WTC11 (cell line): ENCODE measurements at regions not wholly inside any gene's neighbourhood (a gene's known extent, or its start where the extent isn't known, plus 50 kb on each side); places are given as distances from the start of the nearest gene placed in this dataset.

Source experiments
- ATAC-seq: fragments of 200-7000 bp; cut with Tn5 transposase; 2 replicates; pipeline ENCODE4 v1.10.0; 2021; ENCODE audit warnings: mild to moderate bottlenecking, moderate library complexity
- CTCF ChIA-PET: fragments of 300-600 bp; sonication (Branson Sonifier 250); formaldehyde crosslinking; loops from one replicate; lab custom pipeline; 2021; ENCODE audit warnings: antibody characterized with exemption; lab: Charles Lee
- POLR2A ChIA-PET: fragments of 350-600 bp; sonication (Branson Sonifier 250); formaldehyde crosslinking; loops from one replicate; lab custom pipeline; 2021; ENCODE audit warnings: antibody characterized with exemption; lab: Charles Lee
- DNase-seq: peaks from one replicate; pipeline ENCODE4 v3.0.0; 2021; ENCODE audit warnings: low spot score
- H3K27ac Mint-ChIP-seq: 2 replicates; pipeline ENCODE4 v1.8.0; 2021; ENCODE audit warnings: mixed read lengths
- H3K27me3 Mint-ChIP-seq: 2 replicates; pipeline ENCODE4 v1.8.0; 2021; ENCODE audit warnings: low read depth, mild to moderate bottlenecking, moderate library complexity, mixed read lengths
- H3K36me3 Mint-ChIP-seq: 2 replicates; pipeline ENCODE4 v1.8.0; 2021; ENCODE audit warnings: mixed read lengths
- H3K4me1 Mint-ChIP-seq: 2 replicates; pipeline ENCODE4 v1.8.0; 2022; ENCODE audit warnings: mixed read lengths
- H3K4me3 Mint-ChIP-seq: 2 replicates; pipeline ENCODE4 v1.8.0; 2021; ENCODE audit warnings: mild to moderate bottlenecking, moderate library complexity, mixed read lengths
- H3K9me3 Mint-ChIP-seq: 2 replicates; pipeline ENCODE4 v1.8.0; 2021; ENCODE audit warnings: mixed read lengths
- CREM ChIP-seq: sonication (generic); formaldehyde crosslinking; IDR thresholded peaks from 2 replicates; pipeline ENCODE4 v1.8.1; 2022; ENCODE audit warnings: mild to moderate bottlenecking, missing genetic modification reagents, moderate library complexity
- ESRRA ChIP-seq: sonication (generic); formaldehyde crosslinking; IDR thresholded peaks from 2 replicates; pipeline ENCODE4 v1.8.1; 2022; ENCODE audit warnings: mild to moderate bottlenecking, missing genetic modification reagents, borderline replicate concordance
- ETV6 ChIP-seq: sonication (generic); formaldehyde crosslinking; IDR thresholded peaks from 2 replicates; pipeline ENCODE4 v1.8.1; 2022; ENCODE audit warnings: mild to moderate bottlenecking, missing genetic modification reagents
- FOXJ3 ChIP-seq: sonication (generic); formaldehyde crosslinking; IDR thresholded peaks from 2 replicates; pipeline ENCODE4 v1.9.0; 2021; ENCODE audit warnings: missing genetic modification reagents, mild to moderate bottlenecking, borderline replicate concordance
- GABPB1 ChIP-seq: sonication (generic); formaldehyde crosslinking; IDR thresholded peaks from 2 replicates; pipeline ENCODE4 v1.8.1; 2023; ENCODE audit warnings: mild to moderate bottlenecking, missing genetic modification reagents
- GRHL2 ChIP-seq: fragments of 250-450 bp; sonication (Bioruptor Pico); IDR thresholded peaks from 2 replicates; pipeline ENCODE4 v1.8.0; 2022; ENCODE audit warnings: mild to moderate bottlenecking, moderate library complexity; ENCODE audit not compliant: insufficient replicate concordance, severe bottlenecking
- MXD4 ChIP-seq: fragments of 250-450 bp; sonication (Bioruptor Pico); IDR thresholded peaks from 2 replicates; pipeline ENCODE4 v1.8.0; 2021; ENCODE audit warnings: mild to moderate bottlenecking, moderate library complexity, borderline replicate concordance
- NFATC4 ChIP-seq: fragments of 250-450 bp; sonication (Bioruptor Pico); IDR thresholded peaks from 2 replicates; pipeline ENCODE4 v1.9.0; 2021; ENCODE audit warnings: mild to moderate bottlenecking
- OVOL2 ChIP-seq: fragments of 250-450 bp; sonication (Bioruptor Pico); IDR thresholded peaks from 2 replicates; pipeline ENCODE4 v1.9.0; 2021; ENCODE audit warnings: mild to moderate bottlenecking, borderline replicate concordance
- PREB ChIP-seq: sonication (generic); formaldehyde crosslinking; IDR thresholded peaks from 2 replicates; pipeline ENCODE4 v1.8.1; 2022; ENCODE audit warnings: mild to moderate bottlenecking, missing genetic modification reagents, moderate library complexity, borderline replicate concordance
- SMAD4 ChIP-seq: sonication (generic); formaldehyde crosslinking; IDR thresholded peaks from 2 replicates; pipeline ENCODE4 v1.8.0; 2022; ENCODE audit warnings: mild to moderate bottlenecking, missing genetic modification reagents
- TP53 ChIP-seq: sonication (generic); formaldehyde crosslinking; IDR thresholded peaks from 2 replicates; pipeline ENCODE4 v1.8.1; 2023; ENCODE audit warnings: mild to moderate bottlenecking, missing genetic modification reagents
- ZBTB21 ChIP-seq: sonication (generic); formaldehyde crosslinking; IDR thresholded peaks from 2 replicates; pipeline ENCODE4 v1.8.1; 2023; ENCODE audit warnings: mild to moderate bottlenecking, missing genetic modification reagents, borderline replicate concordance
- ZNF121 ChIP-seq: sonication (generic); formaldehyde crosslinking; IDR thresholded peaks from 2 replicates; pipeline ENCODE4 v1.8.0; 2023; ENCODE audit warnings: missing genetic modification reagents
- ZNF219 ChIP-seq: sonication (generic); formaldehyde crosslinking; IDR thresholded peaks from 2 replicates; pipeline ENCODE4 v1.8.0; 2023; ENCODE audit warnings: missing genetic modification reagents, mild to moderate bottlenecking, borderline replicate concordance
- ZNF425 ChIP-seq: fragments of 250-450 bp; sonication (Bioruptor Pico); conservative IDR thresholded peaks from 2 replicates; pipeline ENCODE4 v1.9.0; 2021; ENCODE audit warnings: mild to moderate bottlenecking
- ZNF512 ChIP-seq: sonication (generic); formaldehyde crosslinking; IDR thresholded peaks from 2 replicates; pipeline ENCODE4 v1.8.1; 2022; ENCODE audit warnings: missing genetic modification reagents, borderline replicate concordance
- TF ChIP-seq, protein P1 (sequence below): fragments of 250-450 bp; sonication (Bioruptor Pico); IDR thresholded peaks from 2 replicates; pipeline ENCODE4 v1.8.0; 2021; ENCODE audit warnings: mild to moderate bottlenecking
- TF ChIP-seq, protein P2 (sequence below): fragments of 250-450 bp; sonication (Bioruptor Pico); IDR thresholded peaks from 2 replicates; pipeline ENCODE4 v2.1.2; 2022; ENCODE audit warnings: mild to moderate bottlenecking, moderate library complexity
- TF ChIP-seq, protein P3 (sequence below): sonication (generic); formaldehyde crosslinking; IDR thresholded peaks from 2 replicates; pipeline ENCODE4 v1.8.1; 2023; ENCODE audit warnings: mild to moderate bottlenecking, moderate library complexity, missing genetic modification reagents

DNA sequence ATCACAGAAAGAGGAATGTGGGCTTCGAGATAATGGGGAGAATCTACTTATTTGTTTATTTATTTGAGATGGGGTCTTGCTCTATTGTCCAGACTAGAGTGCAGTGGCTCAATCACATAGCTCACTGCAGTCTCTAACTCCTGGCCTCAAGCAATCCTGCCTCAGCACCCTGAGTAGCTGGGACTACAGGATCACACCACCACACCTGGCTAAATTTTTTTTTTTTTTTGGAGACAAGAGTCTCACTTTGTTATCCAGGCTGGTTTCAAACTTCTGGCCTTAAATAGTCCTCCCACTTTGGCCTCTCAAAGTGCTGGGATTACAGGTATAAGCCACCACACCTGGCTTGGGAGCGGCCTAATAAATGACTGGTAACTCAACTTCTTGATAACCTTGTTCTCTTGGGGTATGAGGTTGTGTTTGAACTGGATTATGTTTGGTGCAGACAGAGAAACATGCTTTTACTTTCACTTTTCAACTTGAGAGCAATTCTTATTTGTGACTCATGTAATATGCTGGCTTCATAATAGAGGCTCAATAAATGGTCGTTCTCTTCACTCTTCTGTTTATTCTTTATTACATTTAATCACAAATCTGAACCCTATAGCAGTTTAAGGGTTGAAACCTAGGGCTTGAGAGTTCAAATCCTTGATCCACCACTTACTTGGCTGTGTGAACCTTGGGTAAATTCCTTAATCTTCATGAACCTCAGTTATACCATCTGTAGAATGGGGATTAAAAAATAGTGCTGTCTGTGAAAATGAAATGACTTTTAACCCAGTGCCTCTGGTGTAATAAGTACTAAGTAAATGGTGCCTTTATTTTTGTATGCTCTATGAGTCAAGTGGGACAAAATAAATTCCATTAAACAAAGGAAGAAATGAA is 129.1 kb upstream of the HS3ST2 start:
- ATAC-seq: no peak
- Mint-ChIP-seq H3K4me3 (no peak overlapping the region), H3K4me1 (no peaks in the 10 kb centered on the region), H3K36me3 (peaks cover 7% of the 10 kb centered on the region), H3K9me3 (peaks cover 13% of the 10 kb centered on the region), H3K27ac (no peak overlapping the region), H3K27me3 (no peaks in the 10 kb centered on the region)
- ChIA-PET POLR2A (no interaction called here), CTCF (no interaction called here)
- no peak for TF ChIP-seq PREB (CRISPR knock-in tag)
- no peak for TF ChIP-seq OVOL2 (CRISPR knock-in tag)
- TF ChIP-seq ETV6 (CRISPR knock-in tag): no peak
- TF ChIP-seq GRHL2: no peak
- no peak for TF ChIP-seq ZNF512 (CRISPR knock-in tag)
- TF ChIP-seq, protein P1, sequence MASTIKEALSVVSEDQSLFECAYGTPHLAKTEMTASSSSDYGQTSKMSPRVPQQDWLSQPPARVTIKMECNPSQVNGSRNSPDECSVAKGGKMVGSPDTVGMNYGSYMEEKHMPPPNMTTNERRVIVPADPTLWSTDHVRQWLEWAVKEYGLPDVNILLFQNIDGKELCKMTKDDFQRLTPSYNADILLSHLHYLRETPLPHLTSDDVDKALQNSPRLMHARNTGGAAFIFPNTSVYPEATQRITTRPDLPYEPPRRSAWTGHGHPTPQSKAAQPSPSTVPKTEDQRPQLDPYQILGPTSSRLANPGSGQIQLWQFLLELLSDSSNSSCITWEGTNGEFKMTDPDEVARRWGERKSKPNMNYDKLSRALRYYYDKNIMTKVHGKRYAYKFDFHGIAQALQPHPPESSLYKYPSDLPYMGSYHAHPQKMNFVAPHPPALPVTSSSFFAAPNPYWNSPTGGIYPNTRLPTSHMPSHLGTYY (CRISPR knock-in tag): no peak
- TF ChIP-seq MXD4 (CRISPR knock-in tag): no peak
- no peak for TF ChIP-seq FOXJ3 (CRISPR knock-in tag)
- TF ChIP-seq ZBTB21 (CRISPR knock-in tag): no peak
- DNase-seq: no peak

DNA sequence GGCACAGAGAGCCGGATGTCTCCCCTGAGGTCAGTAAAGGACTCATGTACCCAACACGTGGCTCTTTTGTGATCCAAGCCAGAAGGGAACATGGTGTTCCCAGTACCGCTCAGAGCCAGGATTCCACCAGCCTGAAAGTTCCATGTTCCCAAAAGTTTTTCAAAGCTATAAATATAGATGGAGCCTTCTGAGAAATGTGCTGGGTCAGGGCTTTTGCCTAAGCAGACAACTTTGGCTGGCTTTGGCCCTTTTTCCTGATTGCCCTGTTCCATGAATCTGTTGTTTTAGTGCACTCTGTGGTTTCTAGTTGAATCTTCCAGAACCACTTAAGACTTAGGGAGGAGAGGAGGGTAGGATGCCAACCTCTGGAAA is 128.5 kb upstream of the HS3ST2 start:
- H3K4me1 Mint-ChIP-seq: no peaks in the 10 kb centered on the region
- ATAC-seq (no peak), DNase-seq (no peak)
- peaks cover 7% of the 10 kb centered on the region for H3K36me3 Mint-ChIP-seq
- ChIA-PET CTCF (no interaction called here), POLR2A (no interaction called here)
- H3K27me3 Mint-ChIP-seq: no peaks in the 10 kb centered on the region
- H3K27ac Mint-ChIP-seq: no peak overlapping the region
- H3K9me3 Mint-ChIP-seq: peaks cover 13% of the 10 kb centered on the region
- no peak for TF ChIP-seq NFATC4 (CRISPR knock-in tag)
- H3K4me3 Mint-ChIP-seq: no peak overlapping the region

DNA sequence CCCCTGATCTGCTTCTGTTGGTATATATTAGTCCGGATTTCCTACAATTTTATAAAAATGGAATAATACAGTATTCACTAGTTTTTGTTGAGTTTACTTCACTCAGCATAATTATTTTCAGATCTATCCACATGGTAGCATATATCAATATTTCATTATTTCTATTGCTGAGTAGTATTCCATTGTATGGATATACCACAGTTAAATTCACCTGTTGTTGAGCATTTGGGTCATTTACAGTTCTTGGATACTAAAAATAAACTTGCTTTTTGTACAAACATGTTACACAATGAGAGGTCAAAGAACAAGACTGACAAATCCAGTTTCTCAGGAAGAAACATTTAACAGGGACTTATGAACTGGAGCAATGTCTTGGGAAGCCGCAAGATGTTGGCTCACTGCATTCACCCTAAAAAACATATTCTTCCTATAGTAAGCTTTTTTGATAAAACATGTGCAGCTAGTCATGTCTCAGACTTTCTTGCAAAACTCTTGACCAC is 126.9 kb upstream of the HS3ST2 start:
- peaks cover 7% of the 10 kb centered on the region for H3K36me3 Mint-ChIP-seq
- H3K9me3 Mint-ChIP-seq: peaks cover 13% of the 10 kb centered on the region
- no peak overlapping the region for H3K4me3 Mint-ChIP-seq
- no peak overlapping the region for H3K27ac Mint-ChIP-seq
- no peak for ATAC-seq
- no peaks in the 10 kb centered on the region for H3K27me3 Mint-ChIP-seq
- ChIA-PET CTCF (no interaction called here), POLR2A (no interaction called here)
- DNase-seq: no peak
- H3K4me1 Mint-ChIP-seq: no peaks in the 10 kb centered on the region
- TF ChIP-seq ESRRA (CRISPR knock-in tag): no peak
- TF ChIP-seq, protein P2, sequence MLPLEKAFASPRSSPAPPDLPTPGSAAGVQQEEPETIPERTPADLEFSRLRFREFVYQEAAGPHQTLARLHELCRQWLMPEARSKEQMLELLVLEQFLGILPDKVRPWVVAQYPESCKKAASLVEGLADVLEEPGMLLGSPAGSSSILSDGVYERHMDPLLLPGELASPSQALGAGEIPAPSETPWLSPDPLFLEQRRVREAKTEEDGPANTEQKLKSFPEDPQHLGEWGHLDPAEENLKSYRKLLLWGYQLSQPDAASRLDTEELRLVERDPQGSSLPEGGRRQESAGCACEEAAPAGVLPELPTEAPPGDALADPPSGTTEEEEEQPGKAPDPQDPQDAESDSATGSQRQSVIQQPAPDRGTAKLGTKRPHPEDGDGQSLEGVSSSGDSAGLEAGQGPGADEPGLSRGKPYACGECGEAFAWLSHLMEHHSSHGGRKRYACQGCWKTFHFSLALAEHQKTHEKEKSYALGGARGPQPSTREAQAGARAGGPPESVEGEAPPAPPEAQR: no peak
- TF ChIP-seq TP53 (CRISPR knock-in tag): no peak
- TF ChIP-seq SMAD4 (CRISPR knock-in tag): no peak
- TF ChIP-seq ZNF425: no peak
- TF ChIP-seq, protein P3, sequence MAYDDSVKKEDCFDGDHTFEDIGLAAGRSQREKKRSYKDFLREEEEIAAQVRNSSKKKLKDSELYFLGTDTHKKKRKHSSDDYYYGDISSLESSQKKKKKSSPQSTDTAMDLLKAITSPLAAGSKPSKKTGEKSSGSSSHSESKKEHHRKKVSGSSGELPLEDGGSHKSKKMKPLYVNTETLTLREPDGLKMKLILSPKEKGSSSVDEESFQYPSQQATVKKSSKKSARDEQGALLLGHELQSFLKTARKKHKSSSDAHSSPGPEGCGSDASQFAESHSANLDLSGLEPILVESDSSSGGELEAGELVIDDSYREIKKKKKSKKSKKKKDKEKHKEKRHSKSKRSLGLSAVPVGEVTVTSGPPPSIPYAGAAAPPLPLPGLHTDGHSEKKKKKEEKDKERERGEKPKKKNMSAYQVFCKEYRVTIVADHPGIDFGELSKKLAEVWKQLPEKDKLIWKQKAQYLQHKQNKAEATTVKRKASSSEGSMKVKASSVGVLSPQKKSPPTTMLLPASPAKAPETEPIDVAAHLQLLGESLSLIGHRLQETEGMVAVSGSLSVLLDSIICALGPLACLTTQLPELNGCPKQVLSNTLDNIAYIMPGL (CRISPR knock-in tag): no peak
- no peak for TF ChIP-seq ZNF219 (CRISPR knock-in tag)
- no peak for TF ChIP-seq GABPB1
- TF ChIP-seq CREM (CRISPR knock-in tag): no peak
- TF ChIP-seq, protein P1 (CRISPR knock-in tag): no peak
- no peak for TF ChIP-seq OVOL2 (CRISPR knock-in tag)
- TF ChIP-seq GRHL2: no peak
- TF ChIP-seq ZNF121: no peak
